A549 (cell line): ENCODE measurements at regions not wholly inside any gene's neighbourhood (a gene's known extent, or its start where the extent isn't known, plus 50 kb on each side); places are given as distances from the start of the nearest gene placed in this dataset.
A peak's percentile ranks its signal among the peaks of the same experiment; 100 is the strongest.

ENCODE experiments used
- ATAC-seq, 2 experiments: fragments of 200-7000 bp in 1 of 2; fragments of >200 bp in 1 of 2; cut with Nextera tagmentation in 1 of 2; cut with Tn5 transposase in 1 of 2; 3 replicates each; pipeline versions ENCODE4 v1.8.0 to v1.9.1; 2018 to 2020; ENCODE audit warnings: mild to moderate bottlenecking in 1 of 2, moderate library complexity in 1 of 2
- CTCF ChIA-PET: fragments of 300-600 bp; sonication (Branson Sonifier 250); formaldehyde crosslinking; extraction: SDS; loops from one replicate; lab custom pipeline; 2021; ENCODE audit warnings: antibody characterized with exemption, inconsistent platforms; lab: Yijun Ruan, JAX
- POLR2A ChIA-PET: fragments of 350-600 bp; formaldehyde crosslinking; extraction: SDS; loops from one replicate; lab custom pipeline; 2021; ENCODE audit warnings: antibody characterized with exemption, inconsistent platforms; lab: Yijun Ruan, JAX
- DNase-seq, 2 experiments: peaks; one replicate each; pipeline versions ENCODE4 v3.0.0 to v3.0.0-alpha.2; 2011 to 2016; ENCODE audit warnings: low read depth in 1 of 2, low spot score in 1 of 2
- FAIRE-seq: peaks from 2 replicates; lab custom pipeline; 2011; peaks lifted over from hg19 to GRCh38; lab: Jason Lieb, UNC
- H3K27ac ChIP-seq, 2 experiments: fragments of >200 bp; sonication (Bioruptor Twin); formaldehyde crosslinking; 3 replicates each; pipeline ENCODE4 v1.5.1; 2016 to 2017
- H3K4me1 ChIP-seq: fragments of >200 bp; sonication (Bioruptor Twin); formaldehyde crosslinking; 3 replicates; pipeline ENCODE4 v1.6.1; 2016
- H3K4me2 ChIP-seq: fragments of >200 bp; sonication (Bioruptor Twin); formaldehyde crosslinking; 3 replicates; pipeline ENCODE4 v1.6.1; 2016
- H3K4me3 ChIP-seq: fragments of >200 bp; sonication (Bioruptor Twin); formaldehyde crosslinking; 3 replicates; pipeline ENCODE4 v1.5.1; 2016
- H3K9me3 ChIP-seq: fragments of >200 bp; sonication (Bioruptor Twin); formaldehyde crosslinking; 3 replicates; pipeline ENCODE4 v1.6.1; 2016
- CBX2 ChIP-seq: fragments of 200-600 bp; sonication (generic); IDR thresholded peaks from 2 replicates; pipeline ENCODE4 v1.6.1; 2016; ENCODE audit warnings: low read depth, mild to moderate bottlenecking, borderline replicate concordance
- CBX8 ChIP-seq: fragments of 200-600 bp; sonication (generic); IDR thresholded peaks from 2 replicates; pipeline ENCODE4 v1.6.1; 2016
- CEBPB ChIP-seq, 2 experiments: fragments of >200 bp in 1 of 2; sonication (Bioruptor Twin) in 1 of 2; formaldehyde crosslinking in 1 of 2; IDR thresholded peaks; 2 replicates each; pipeline ENCODE4 v1.6.1; 2012 to 2016
- EHF ChIP-seq: fragments of 250-450 bp; sonication (Bioruptor Pico); IDR thresholded peaks from 2 replicates; pipeline ENCODE4 v1.5.0; 2020; ENCODE audit warnings: mild to moderate bottlenecking
- FOSB ChIP-seq: fragments of 250-450 bp; sonication (Bioruptor Pico); IDR thresholded peaks from 2 replicates; pipeline ENCODE4 v1.5.0; 2020; ENCODE audit warnings: mild to moderate bottlenecking, moderate library complexity
- FOXS1 ChIP-seq: fragments of 250-450 bp; sonication (Bioruptor Pico); IDR thresholded peaks from 2 replicates; pipeline ENCODE4 v1.5.0; 2020; ENCODE audit warnings: mild to moderate bottlenecking, moderate library complexity
- HEYL ChIP-seq: fragments of 250-450 bp; sonication (Bioruptor Pico); IDR thresholded peaks from 2 replicates; pipeline ENCODE4 v1.8.0; 2021; ENCODE audit warnings: mild to moderate bottlenecking, moderate library complexity
- HOXB5 ChIP-seq: fragments of 250-450 bp; sonication (Bioruptor Pico); IDR thresholded peaks from 2 replicates; pipeline ENCODE4 v1.5.0; 2020; ENCODE audit warnings: mild to moderate bottlenecking, moderate library complexity
- JUNB ChIP-seq: fragments of >200 bp; sonication (Bioruptor Twin); formaldehyde crosslinking; IDR thresholded peaks from 2 replicates; pipeline ENCODE4 v1.6.1; 2016
- MAZ ChIP-seq: fragments of 150-350 bp; IDR thresholded peaks from 2 replicates; pipeline ENCODE4 v1.6.1; 2014; ENCODE audit warnings: antibody characterized with exemption, low read depth, low read length, borderline replicate concordance
- MYC ChIP-seq: IDR thresholded peaks from 2 replicates; pipeline ENCODE4 v1.6.1; 2012; ENCODE audit warnings: mild to moderate bottlenecking, inconsistent platforms, low read length, improper control_type of control experiment, borderline replicate concordance
- NFE2L2 ChIP-seq: fragments of 150-350 bp; conservative IDR thresholded peaks from 2 replicates; pipeline ENCODE4 v1.6.1; 2014; ENCODE audit warnings: low read length
- POLR2A ChIP-seq: IDR thresholded peaks from 2 replicates; pipeline ENCODE4 v1.6.1; 2012; ENCODE audit warnings: mild to moderate bottlenecking, low read length
- RAD21 ChIP-seq, 2 experiments: fragments of >200 bp in 1 of 2; sonication (Bioruptor Twin) in 1 of 2; formaldehyde crosslinking in 1 of 2; IDR thresholded peaks in 1 of 2; conservative IDR thresholded peaks in 1 of 2; 2 replicates in 1 of 2; 3 replicates in 1 of 2; pipeline ENCODE4 v1.6.1; 2012 to 2018; ENCODE audit warnings: inconsistent platforms in 1 of 2
- SMC3 ChIP-seq: fragments of >200 bp; sonication (Bioruptor Twin); formaldehyde crosslinking; IDR thresholded peaks from 3 replicates; pipeline ENCODE4 v1.6.1; 2018; ENCODE audit warnings: inconsistent platforms
- TFCP2L1 ChIP-seq: fragments of 250-450 bp; sonication (Bioruptor Pico); IDR thresholded peaks from 2 replicates; pipeline ENCODE4 v1.5.0; 2021; ENCODE audit warnings: mild to moderate bottlenecking
- TP53 ChIP-seq: fragments of 250-450 bp; sonication (Bioruptor Pico); IDR thresholded peaks from 2 replicates; pipeline ENCODE4 v1.5.0; 2021; ENCODE audit warnings: mild to moderate bottlenecking, moderate library complexity
- ZC3H11A ChIP-seq: fragments of 450-650 bp; IDR thresholded peaks from 2 replicates; pipeline ENCODE4 v1.6.1; 2014; ENCODE audit warnings: antibody characterized with exemption, mild to moderate bottlenecking
- ZFP36 ChIP-seq: fragments of 450-650 bp; IDR thresholded peaks from 2 replicates; pipeline ENCODE4 v1.6.1; 2014; ENCODE audit warnings: borderline replicate concordance; ENCODE audit not compliant: partially characterized antibody
- ZNF302 ChIP-seq: fragments of 250-450 bp; sonication (Bioruptor Pico); IDR thresholded peaks from 2 replicates; pipeline ENCODE4 v1.9.0; 2021; ENCODE audit warnings: inconsistent platforms, mild to moderate bottlenecking, moderate library complexity
- WGBS: methylation state at CpG from one replicate; pipeline ENCODE4 v1.1.6; 2017; ENCODE audit errors: missing lambda C conversion rate; 5-methylcytosine and 5-hydroxymethylcytosine counted together
- TF ChIP-seq, protein P1 (sequence below): fragments of 250-450 bp; sonication (Bioruptor Pico); IDR thresholded peaks from 2 replicates; pipeline ENCODE4 v1.5.0; 2021; ENCODE audit warnings: mild to moderate bottlenecking, moderate library complexity, borderline replicate concordance
- TF ChIP-seq, protein P2 (sequence below): IDR thresholded peaks from 2 replicates; pipeline ENCODE4 v1.6.1; 2012
- TF ChIP-seq, protein P3 (sequence below): fragments of >200 bp; sonication (Bioruptor Twin); formaldehyde crosslinking; IDR thresholded peaks from 2 replicates; pipeline ENCODE4 v1.6.1; 2016
- TF ChIP-seq, protein P4 (sequence below): fragments of 150-350 bp; IDR thresholded peaks from 2 replicates; pipeline ENCODE4 v1.6.1; 2014; ENCODE audit warnings: low read depth, mild to moderate bottlenecking, low read length
- TF ChIP-seq, protein P5 (sequence below): fragments of >200 bp; sonication (Bioruptor Twin); formaldehyde crosslinking; IDR thresholded peaks from 3 replicates; pipeline ENCODE4 v1.5.1; 2016

DNA sequence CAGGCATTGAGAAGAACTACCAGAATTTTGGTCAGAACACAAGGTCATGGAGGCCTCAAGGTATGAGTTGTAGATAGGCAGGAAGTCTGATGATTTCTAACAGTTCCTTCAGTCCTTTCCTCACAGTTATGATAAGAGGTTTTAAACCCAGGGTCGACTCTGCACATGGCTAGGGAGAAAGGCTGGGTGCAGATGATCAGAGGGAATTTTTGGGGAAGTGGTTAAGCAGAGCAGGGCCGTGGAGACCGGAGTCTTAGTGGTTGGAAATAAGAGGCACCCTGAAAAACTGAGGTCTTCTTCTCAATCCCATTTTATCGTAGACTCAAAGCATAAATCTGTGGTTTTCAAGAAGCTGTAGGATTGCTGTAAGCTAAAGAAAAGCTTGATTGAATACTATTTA, 118.5 kb upstream of the ANK2 start:
- Histone ChIP-seq H3K4me1 (no peaks in the 10 kb centered on the region), H3K4me2 (no peak overlapping the region), H3K4me3 (no peak overlapping the region), H3K27ac (no peak overlapping the region), H3K9me3 (no peaks in the 10 kb centered on the region)
- WGBS: 45% methylated on average over 4 of the region's 4 CpGs
- FAIRE-seq: no peak
- no peak for ATAC-seq
- DNase-seq: no peak
- CTCF ChIA-PET: no interaction called here
- POLR2A ChIA-PET: no interaction called here
- TF ChIP-seq CEBPB (IDR thresholded peaks at IDR 0.05): no peak
- no peak for TF ChIP-seq SMC3
- TF ChIP-seq CBX8: no peak
- TF ChIP-seq JUNB: no peak
- TF ChIP-seq, protein P1, sequence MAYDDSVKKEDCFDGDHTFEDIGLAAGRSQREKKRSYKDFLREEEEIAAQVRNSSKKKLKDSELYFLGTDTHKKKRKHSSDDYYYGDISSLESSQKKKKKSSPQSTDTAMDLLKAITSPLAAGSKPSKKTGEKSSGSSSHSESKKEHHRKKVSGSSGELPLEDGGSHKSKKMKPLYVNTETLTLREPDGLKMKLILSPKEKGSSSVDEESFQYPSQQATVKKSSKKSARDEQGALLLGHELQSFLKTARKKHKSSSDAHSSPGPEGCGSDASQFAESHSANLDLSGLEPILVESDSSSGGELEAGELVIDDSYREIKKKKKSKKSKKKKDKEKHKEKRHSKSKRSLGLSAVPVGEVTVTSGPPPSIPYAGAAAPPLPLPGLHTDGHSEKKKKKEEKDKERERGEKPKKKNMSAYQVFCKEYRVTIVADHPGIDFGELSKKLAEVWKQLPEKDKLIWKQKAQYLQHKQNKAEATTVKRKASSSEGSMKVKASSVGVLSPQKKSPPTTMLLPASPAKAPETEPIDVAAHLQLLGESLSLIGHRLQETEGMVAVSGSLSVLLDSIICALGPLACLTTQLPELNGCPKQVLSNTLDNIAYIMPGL (CRISPR knock-in tag): no peak
- TF ChIP-seq, protein P2, sequence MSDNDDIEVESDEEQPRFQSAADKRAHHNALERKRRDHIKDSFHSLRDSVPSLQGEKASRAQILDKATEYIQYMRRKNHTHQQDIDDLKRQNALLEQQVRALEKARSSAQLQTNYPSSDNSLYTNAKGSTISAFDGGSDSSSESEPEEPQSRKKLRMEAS: no peak
- no peak for TF ChIP-seq TFCP2L1 (CRISPR knock-in tag)
- TF ChIP-seq MYC: no peak
- TF ChIP-seq HEYL (CRISPR knock-in tag): no peak
- no peak for TF ChIP-seq HOXB5 (CRISPR knock-in tag)

DNA sequence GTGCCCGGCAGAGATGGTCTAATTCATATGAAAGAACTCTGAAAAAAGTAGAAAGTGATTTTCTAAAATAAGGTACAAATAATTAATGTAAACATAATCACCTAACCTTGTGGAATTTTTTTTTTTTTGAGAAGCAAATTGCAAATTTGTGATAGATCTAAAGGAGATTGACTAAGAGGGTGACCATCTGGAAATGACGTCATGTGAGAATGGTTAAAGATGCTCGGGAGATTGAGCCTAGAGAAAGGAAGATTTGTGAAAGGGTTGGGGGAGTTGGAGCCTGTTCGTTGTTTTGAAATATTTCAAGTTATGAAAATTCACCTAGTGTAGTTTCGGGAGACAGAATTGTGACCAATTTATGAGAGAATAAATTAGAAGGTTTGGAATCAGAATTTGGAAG, 115.7 kb upstream of the ANK2 start:
- no peaks in the 10 kb centered on the region for H3K9me3 ChIP-seq
- CTCF ChIA-PET: no interaction called here
- TF ChIP-seq, protein P3, sequence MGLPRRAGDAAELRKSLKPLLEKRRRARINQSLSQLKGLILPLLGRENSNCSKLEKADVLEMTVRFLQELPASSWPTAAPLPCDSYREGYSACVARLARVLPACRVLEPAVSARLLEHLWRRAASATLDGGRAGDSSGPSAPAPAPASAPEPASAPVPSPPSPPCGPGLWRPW: no peak
- TF ChIP-seq ZFP36 (no peak), NFE2L2 (no peak), CBX2 (no peak), ZNF302 (CRISPR knock-in tag) (no peak), RAD21 (conservative IDR thresholded peaks at IDR 0.05 in 1 of 2, IDR thresholded peaks at IDR 0.05 in 1 of 2) (no peak), ZC3H11A (no peak), FOXS1 (CRISPR knock-in tag) (no peak), TP53 (no peak), TFCP2L1 (CRISPR knock-in tag) (no peak), POLR2A (no peak), MAZ (no peak), HOXB5 (CRISPR knock-in tag) (no peak), EHF (CRISPR knock-in tag) (no peak)
- TF ChIP-seq, protein P4, sequence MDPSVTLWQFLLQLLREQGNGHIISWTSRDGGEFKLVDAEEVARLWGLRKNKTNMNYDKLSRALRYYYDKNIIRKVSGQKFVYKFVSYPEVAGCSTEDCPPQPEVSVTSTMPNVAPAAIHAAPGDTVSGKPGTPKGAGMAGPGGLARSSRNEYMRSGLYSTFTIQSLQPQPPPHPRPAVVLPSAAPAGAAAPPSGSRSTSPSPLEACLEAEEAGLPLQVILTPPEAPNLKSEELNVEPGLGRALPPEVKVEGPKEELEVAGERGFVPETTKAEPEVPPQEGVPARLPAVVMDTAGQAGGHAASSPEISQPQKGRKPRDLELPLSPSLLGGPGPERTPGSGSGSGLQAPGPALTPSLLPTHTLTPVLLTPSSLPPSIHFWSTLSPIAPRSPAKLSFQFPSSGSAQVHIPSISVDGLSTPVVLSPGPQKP: no peak
- H3K27ac ChIP-seq: no peak overlapping the region
- no peak for DNase-seq
- POLR2A ChIA-PET: no interaction called here
- no peak overlapping the region for H3K4me2 ChIP-seq
- FAIRE-seq: no peak
- 46% methylated on average over 5 of the region's 5 CpGs for WGBS
- ATAC-seq: no peak
- H3K4me3 ChIP-seq: no peak overlapping the region
- no peaks in the 10 kb centered on the region for H3K4me1 ChIP-seq

DNA sequence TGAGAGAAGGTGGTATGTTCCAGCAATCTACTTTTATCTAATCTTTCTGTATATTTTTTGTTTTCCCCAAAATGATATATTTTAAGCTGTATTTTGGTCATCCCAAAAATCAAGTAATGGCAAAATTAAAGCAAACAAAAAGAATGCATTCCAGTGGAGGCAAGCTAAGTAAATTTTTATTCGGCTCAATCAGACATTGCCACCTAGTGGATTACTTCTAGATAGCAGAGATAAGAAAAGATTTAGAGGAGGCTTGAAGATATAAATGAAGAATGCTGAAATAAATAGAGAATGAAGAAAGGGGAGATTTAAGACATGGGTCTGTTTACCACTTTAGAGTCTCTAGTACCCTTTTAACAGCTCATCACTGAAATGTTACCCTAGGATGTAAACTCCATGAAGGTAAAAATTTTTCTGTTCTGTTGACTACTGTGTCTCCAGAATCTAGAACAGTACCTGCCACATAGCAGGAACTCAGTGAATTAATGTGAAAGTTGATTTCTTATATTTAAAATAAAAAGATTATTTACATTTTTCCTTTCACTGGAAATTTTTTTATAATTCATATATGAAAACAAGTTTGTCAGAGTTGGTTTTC, 110.9 kb upstream of the ANK2 start:
- no peak for TF ChIP-seq FOSB (CRISPR knock-in tag)
- TF ChIP-seq, protein P3: no peak
- peak; percentile 49 for TF ChIP-seq SMC3
- peak; percentile 63 to 70; a peak in 4 of 5 replicates for TF ChIP-seq RAD21 (conservative IDR thresholded peaks at IDR 0.05 in 1 of 2, IDR thresholded peaks at IDR 0.05 in 1 of 2)
- TF ChIP-seq, protein P5, sequence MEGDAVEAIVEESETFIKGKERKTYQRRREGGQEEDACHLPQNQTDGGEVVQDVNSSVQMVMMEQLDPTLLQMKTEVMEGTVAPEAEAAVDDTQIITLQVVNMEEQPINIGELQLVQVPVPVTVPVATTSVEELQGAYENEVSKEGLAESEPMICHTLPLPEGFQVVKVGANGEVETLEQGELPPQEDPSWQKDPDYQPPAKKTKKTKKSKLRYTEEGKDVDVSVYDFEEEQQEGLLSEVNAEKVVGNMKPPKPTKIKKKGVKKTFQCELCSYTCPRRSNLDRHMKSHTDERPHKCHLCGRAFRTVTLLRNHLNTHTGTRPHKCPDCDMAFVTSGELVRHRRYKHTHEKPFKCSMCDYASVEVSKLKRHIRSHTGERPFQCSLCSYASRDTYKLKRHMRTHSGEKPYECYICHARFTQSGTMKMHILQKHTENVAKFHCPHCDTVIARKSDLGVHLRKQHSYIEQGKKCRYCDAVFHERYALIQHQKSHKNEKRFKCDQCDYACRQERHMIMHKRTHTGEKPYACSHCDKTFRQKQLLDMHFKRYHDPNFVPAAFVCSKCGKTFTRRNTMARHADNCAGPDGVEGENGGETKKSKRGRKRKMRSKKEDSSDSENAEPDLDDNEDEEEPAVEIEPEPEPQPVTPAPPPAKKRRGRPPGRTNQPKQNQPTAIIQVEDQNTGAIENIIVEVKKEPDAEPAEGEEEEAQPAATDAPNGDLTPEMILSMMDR: peak; percentile 68
- H3K4me2 ChIP-seq: no peak overlapping the region
- H3K4me3 ChIP-seq: no peak overlapping the region
- WGBS: 4% methylated on average over 1 of the region's 1 CpG
- no peaks in the 10 kb centered on the region for H3K9me3 ChIP-seq
- POLR2A ChIA-PET: interaction anchor here (1.0 kb wide), 2 partner anchors 15 to 301 kb away, joined by 3 read pairs; partner anchors contain the start of genes LARP7 and ZGRF1
- CTCF ChIA-PET: interaction anchor here (0.7 to 3.2 kb wide), 24 partner anchors 8 to 611 kb away, joined by 3 to 22 read pairs (median 3); no protein-coding TSS in a partner anchor
- DNase-seq (peak; percentile 22 to 27), ATAC-seq (peak in 1 of 2 experiments; percentile 36; a peak in 1 of 6 replicates), FAIRE-seq (no peak)
- no peaks in the 10 kb centered on the region for H3K4me1 ChIP-seq
- no peak overlapping the region for H3K27ac ChIP-seq
